H9 (cell line): ENCODE measurements at regions not wholly inside any gene's neighbourhood (a gene's known extent, or its start where the extent isn't known, plus 50 kb on each side); places are given as distances from the start of the nearest gene placed in this dataset.

Experiments used
- DNase-seq: peaks from one replicate; pipeline ENCODE4 v3.0.0-alpha.2; 2017
- H2AFZ ChIP-seq: one replicate; pipeline ENCODE4 v1.6.1; 2013; ENCODE audit warnings: mild to moderate bottlenecking, low read length, control low read depth, moderate library complexity
- H2AK5ac ChIP-seq: 2 replicates; pipeline ENCODE4 v1.6.1; 2013; ENCODE audit warnings: low read length, control low read depth, mixed read lengths; ENCODE audit not compliant: insufficient read length
- H2BK120ac ChIP-seq: one replicate; pipeline ENCODE4 v1.6.1; 2013; ENCODE audit warnings: low read depth, mild to moderate bottlenecking, low read length, control low read depth, inconsistent platforms; ENCODE audit not compliant: poor library complexity, severe bottlenecking
- H2BK12ac ChIP-seq: 2 replicates; pipeline ENCODE4 v1.6.1; 2013; ENCODE audit warnings: low read length, control low read depth, mixed read lengths, low read depth; ENCODE audit not compliant: insufficient read length
- H2BK15ac ChIP-seq: 2 replicates; pipeline ENCODE4 v1.6.1; 2013; ENCODE audit warnings: low read depth, low read length, control low read depth
- H2BK20ac ChIP-seq: one replicate; pipeline ENCODE4 v1.6.1; 2013; ENCODE audit warnings: low read depth, mild to moderate bottlenecking, low read length, control low read depth, inconsistent platforms; ENCODE audit not compliant: poor library complexity, severe bottlenecking
- H2BK5ac ChIP-seq: 2 replicates; pipeline ENCODE4 v1.6.1; 2013; ENCODE audit warnings: low read length, control low read depth, mixed read lengths; ENCODE audit not compliant: insufficient read length
- H3K14ac ChIP-seq: 2 replicates; pipeline ENCODE4 v1.6.1; 2013; ENCODE audit warnings: low read length, control low read depth; ENCODE audit not compliant: insufficient read depth
- H3K18ac ChIP-seq: 2 replicates; pipeline ENCODE4 v1.6.1; 2013; ENCODE audit warnings: low read depth, mild to moderate bottlenecking, mixed read lengths, low read length, control low read depth; ENCODE audit not compliant: insufficient read length
- H3K23ac ChIP-seq: 2 replicates; pipeline ENCODE4 v1.6.1; 2013; ENCODE audit warnings: low read length, control low read depth, mixed read lengths, low read depth; ENCODE audit not compliant: insufficient read length
- H3K23me2 ChIP-seq: 2 replicates; pipeline ENCODE4 v1.6.1; 2013; ENCODE audit warnings: low read depth, mild to moderate bottlenecking, mixed read lengths, low read length, control low read depth; ENCODE audit not compliant: insufficient read length, poor library complexity, severe bottlenecking
- H3K27ac ChIP-seq: 2 replicates; pipeline ENCODE4 v1.5.1; 2013; ENCODE audit warnings: low read length, control low read depth, mixed read lengths, low read depth; ENCODE audit not compliant: insufficient read length
- H3K27me3 ChIP-seq: 2 replicates; pipeline ENCODE4 v1.6.1; 2013; ENCODE audit warnings: low read length, control low read depth, inconsistent platforms; ENCODE audit not compliant: insufficient read depth
- H3K4ac ChIP-seq: 2 replicates; pipeline ENCODE4 v1.6.1; 2013; ENCODE audit warnings: low read depth, mild to moderate bottlenecking, control low read depth, inconsistent platforms, low read length, moderate library complexity
- H3K4me1 ChIP-seq: 2 replicates; pipeline ENCODE4 v1.6.1; 2013; ENCODE audit warnings: low read length, control low read depth, inconsistent platforms; ENCODE audit not compliant: insufficient read depth
- H3K4me2 ChIP-seq: 2 replicates; pipeline ENCODE4 v1.6.1; 2013; ENCODE audit warnings: low read length, control low read depth, mixed read lengths; ENCODE audit not compliant: insufficient read length, insufficient read depth
- H3K56ac ChIP-seq: 2 replicates; pipeline ENCODE4 v1.6.1; 2013; ENCODE audit warnings: low read depth, mild to moderate bottlenecking, mixed read lengths, low read length, control low read depth; ENCODE audit not compliant: insufficient read length
- H3K79me1 ChIP-seq: 2 replicates; pipeline ENCODE4 v1.6.1; 2013; ENCODE audit warnings: low read depth, mild to moderate bottlenecking, moderate library complexity, low read length, control low read depth, inconsistent platforms; ENCODE audit not compliant: insufficient read depth, poor library complexity, severe bottlenecking
- H3K79me2 ChIP-seq: 2 replicates; pipeline ENCODE4 v1.6.1; 2013; ENCODE audit warnings: low read length, control low read depth, inconsistent platforms; ENCODE audit not compliant: insufficient read depth
- H3K9ac ChIP-seq: 2 replicates; pipeline ENCODE4 v1.6.1; 2013; ENCODE audit warnings: low read length, control low read depth, mixed read lengths; ENCODE audit not compliant: insufficient read length; ENCODE audit errors: extremely low read depth
- H3K9me3 ChIP-seq: one replicate; pipeline ENCODE4 v1.6.1; 2013; ENCODE audit warnings: low read depth, low read length, inconsistent platforms; ENCODE audit not compliant: control insufficient read depth
- H3T11ph ChIP-seq: one replicate; pipeline ENCODE4 v1.6.1; 2013; ENCODE audit warnings: mild to moderate bottlenecking, low read length, control low read depth, inconsistent platforms
- H4K20me1 ChIP-seq: one replicate; pipeline ENCODE4 v1.6.1; 2013; ENCODE audit not compliant: control insufficient read depth, insufficient read length, insufficient read depth
- H4K5ac ChIP-seq: 2 replicates; pipeline ENCODE4 v1.6.1; 2013; ENCODE audit warnings: low read depth, mild to moderate bottlenecking, mixed read lengths, low read length, control low read depth; ENCODE audit not compliant: insufficient read length
- H4K8ac ChIP-seq: replicated peaks from 2 replicates; pipeline ENCODE4 v1.6.1; 2013; ENCODE audit warnings: low read length, control low read depth, mixed read lengths, low read depth; ENCODE audit not compliant: insufficient read length
- H4K91ac ChIP-seq: 2 replicates; pipeline ENCODE4 v1.6.1; 2013; ENCODE audit warnings: low read depth, mild to moderate bottlenecking, moderate library complexity, mixed read lengths, low read length, control low read depth; ENCODE audit not compliant: insufficient read length
- H3K27ac Mint-ChIP-seq, 3 experiments: 2 replicates in 2 of 3; 3 replicates in 1 of 3; pipeline ENCODE4 v1.8.0; 2020 to 2021; ENCODE audit warnings: mixed read lengths in 3 of 3, mild to moderate bottlenecking in 1 of 3, moderate library complexity in 1 of 3
- H3K27me3 Mint-ChIP-seq: 2 replicates; pipeline ENCODE4 v1.8.0; 2021; ENCODE audit warnings: low read depth, mild to moderate bottlenecking, moderate library complexity, mixed read lengths
- H3K36me3 Mint-ChIP-seq, 3 experiments: 2 replicates in 2 of 3; 3 replicates in 1 of 3; pipeline ENCODE4 v1.8.0; 2020 to 2021; ENCODE audit warnings: low read depth in 3 of 3, mixed read lengths in 3 of 3; ENCODE audit not compliant: insufficient read depth in 1 of 3
- H3K4me1 Mint-ChIP-seq, 2 experiments: 2 replicates each; pipeline ENCODE4 v1.8.0; 2020; ENCODE audit warnings: mixed read lengths in 2 of 2
- H3K4me3 Mint-ChIP-seq, 2 experiments: 2 replicates in 1 of 2; 3 replicates in 1 of 2; pipeline ENCODE4 v1.8.0; 2020 to 2021; ENCODE audit warnings: mild to moderate bottlenecking in 2 of 2, mixed read lengths in 2 of 2, moderate library complexity in 1 of 2
- H3K9me3 Mint-ChIP-seq, 2 experiments: 2 replicates in 1 of 2; 3 replicates in 1 of 2; pipeline ENCODE4 v1.8.0; 2020; ENCODE audit warnings: mild to moderate bottlenecking in 2 of 2, mixed read lengths in 2 of 2, moderate library complexity in 1 of 2
- CTCF ChIP-seq: fragments of 200-600 bp; sonication (generic); conservative IDR thresholded peaks from 3 replicates; pipeline ENCODE4 v1.8.0; 2021; ENCODE audit warnings: antibody characterized with exemption, mild to moderate bottlenecking
- WGBS: extraction: QIAGEN DNeasy Blood & Tissue Kit; methylation state at CpG from one replicate; pipeline ENCODE4 v1.1.7; 2013; ENCODE audit warnings: missing lambda C conversion rate, low lambda C conversion rate, mixed read lengths; ENCODE audit not compliant: insufficient read length; ENCODE audit errors: extremely low coverage; 5-methylcytosine and 5-hydroxymethylcytosine counted together

- H4K5ac ChIP-seq = no peak overlapping the region
- no peaks in the 10 kb centered on the region for H3K79me1 ChIP-seq
- H3K9me3 Mint-ChIP-seq = peaks cover 32 to 35% of the 10 kb centered on the region in 2 experiments
- H3K27me3 ChIP-seq = no peaks in the 10 kb centered on the region
- no peak overlapping the region for H2BK12ac ChIP-seq
- no peak for TF ChIP-seq CTCF
- peaks cover 75% of the 10 kb centered on the region for H3K27me3 Mint-ChIP-seq
- H3K36me3 Mint-ChIP-seq = peaks cover 17 to 34% (median 18%) of the 10 kb centered on the region in 3 experiments
- H3K18ac ChIP-seq = no peak overlapping the region
- WGBS = no CpG with 5 or more reads among the region's 14 CpGs
- H3K56ac ChIP-seq = no peak overlapping the region
- no peak overlapping the region for H2BK20ac ChIP-seq
- no peak overlapping the region for H3T11ph ChIP-seq
- H3K4me1 ChIP-seq = no peaks in the 10 kb centered on the region; the same call in 1 of the 2 replicates
- H3K23ac ChIP-seq = no peak overlapping the region
- H2AK5ac ChIP-seq = no peak overlapping the region
- no peak overlapping the region for H2BK120ac ChIP-seq
- H3K14ac ChIP-seq = no peak overlapping the region; the same call in 1 of the 2 replicates
- no peak overlapping the region for H3K9ac ChIP-seq
- DNase-seq = no peak
- H2BK15ac ChIP-seq = no peak overlapping the region
- no peaks in the 10 kb centered on the region for H3K23me2 ChIP-seq
- no peaks in the 10 kb centered on the region for H4K20me1 ChIP-seq
- no peak overlapping the region for H3K27ac Mint-ChIP-seq
- H4K8ac ChIP-seq = no peak overlapping the region
- no peak overlapping the region for H3K27ac ChIP-seq
- H3K4me2 ChIP-seq = no peak overlapping the region
- H3K4me3 Mint-ChIP-seq = no peak overlapping the region
- no peak overlapping the region for H2AFZ ChIP-seq
- no peaks in the 10 kb centered on the region for H3K79me2 ChIP-seq
- H2BK5ac ChIP-seq = no peak overlapping the region
- no peak overlapping the region for H4K91ac ChIP-seq
- peaks cover 6% of the 10 kb centered on the region in 2 experiments for H3K4me1 Mint-ChIP-seq
- H3K9me3 ChIP-seq = no peaks in the 10 kb centered on the region
- no peak overlapping the region for H3K4ac ChIP-seq
Observed at GRCh38 chr4:4791299-4792111, 68.0 kb upstream of the MSX1 start.
